HG03378 (cell line): ENCODE measurements at regions not wholly inside any gene's neighbourhood (a gene's known extent, or its start where the extent isn't known, plus 50 kb on each side); places are given as distances from the start of the nearest gene placed in this dataset.

Source experiments
- ATAC-seq: cut with Tn5 transposase; IDR thresholded peaks from one replicate; pipeline ENCODE4 v1.9.1; 2021; ENCODE audit warnings: mild to moderate bottlenecking, moderate library complexity; ENCODE audit not compliant: unreplicated experiment

- no peak for ATAC-seq
Observed at GRCh38 chr5:17428176-17428800, 69.7 kb upstream of the TAF11L2 start.

- ATAC-seq, result no peak
Observed at GRCh38 chr5:17429353-17429752, 68.7 kb upstream of the TAF11L2 start.

- no peak for ATAC-seq
Observed at GRCh38 chr5:17430241-17430640, 67.8 kb upstream of the TAF11L2 start.

GRCh38 chr5:17431272-17432050 is 66.6 kb upstream of the TAF11L2 start:
- no peak for ATAC-seq

- no peak for ATAC-seq
Observed at GRCh38 chr5:17432569-17432968, 65.5 kb upstream of the TAF11L2 start.

- ATAC-seq, result no peak
Observed at GRCh38 chr5:17433406-17433805, 64.6 kb upstream of the TAF11L2 start.

GRCh38 chr5:17434982-17435381 is 63.0 kb upstream of the TAF11L2 start:
- peak; percentile 65 for ATAC-seq

- peak; percentile 49 for ATAC-seq
Observed at GRCh38 chr5:17436350-17436749, 61.7 kb upstream of the TAF11L2 start.

GRCh38 chr5:17436761-17437221 is 61.2 kb upstream of the TAF11L2 start:
- ATAC-seq, result peak; percentile 81

- no peak for ATAC-seq
Observed at GRCh38 chr5:17438027-17438426, 60.0 kb upstream of the TAF11L2 start.

GRCh38 chr5:17439956-17440355 is 58.1 kb upstream of the TAF11L2 start:
- ATAC-seq, result no peak

- ATAC-seq, result no peak
Observed at GRCh38 chr5:17440766-17441165, 57.3 kb upstream of the TAF11L2 start.

GRCh38 chr5:17441351-17441750 is 56.7 kb upstream of the TAF11L2 start:
- no peak for ATAC-seq

- ATAC-seq, result no peak
Observed at GRCh38 chr5:17443333-17444130, 54.5 kb upstream of the TAF11L2 start.

GRCh38 chr5:17444496-17444895 is 53.5 kb upstream of the TAF11L2 start:
- ATAC-seq, result no peak

- ATAC-seq, result no peak
Observed at GRCh38 chr5:17445185-17445584, 52.8 kb upstream of the TAF11L2 start.
